ENCODE measurements at regions not wholly inside any gene's neighbourhood (a gene's known extent, or its start where the extent isn't known, plus 50 kb on each side); places are given as distances from the start of the nearest gene placed in this dataset.

DNA sequence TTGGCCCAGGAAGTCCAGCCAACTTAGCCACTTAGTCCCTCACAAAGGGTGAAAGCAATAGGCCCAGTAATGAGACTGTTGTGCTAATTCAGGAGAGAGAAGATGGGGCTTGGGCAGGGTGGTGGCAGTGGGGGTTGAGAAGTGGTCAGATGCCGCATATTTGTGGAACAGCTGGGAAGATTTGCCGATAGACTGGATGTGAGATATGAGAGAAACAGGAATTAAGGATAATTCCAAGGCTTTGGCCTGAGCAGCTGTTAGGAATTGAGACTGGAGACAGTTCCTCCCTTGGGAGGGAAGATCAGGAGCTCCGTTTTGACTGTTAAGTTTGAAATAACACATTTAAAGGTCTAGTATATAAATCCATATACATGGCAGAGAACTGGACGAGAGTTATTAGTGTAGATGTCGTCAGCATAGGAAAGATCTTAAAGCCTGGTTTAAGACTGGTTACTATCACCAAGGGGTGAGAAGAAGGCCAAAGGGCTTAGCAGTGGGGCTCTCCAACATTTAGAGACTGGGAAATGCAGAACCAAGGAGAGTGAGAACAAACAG is 323.7 kb upstream of the FAM78B start:
- no peak for DNase-seq (ENCODE audit: low read depth in 1 of 2, low spot score in 2 of 2)
- no peak overlapping the region for H2BK12ac ChIP-seq (ENCODE audit: low read depth, low read length)
- no peaks in the 10 kb centered on the region for H3K23me2 ChIP-seq (ENCODE audit: low read depth, low read length)
- no peak overlapping the region for H3K23ac ChIP-seq (ENCODE audit: insufficient read length)
- ChIA-PET CTCF (ENCODE audit: partially characterized antibody) (interaction anchor here (0.5 to 4.5 kb wide), 3 partner anchors 11 to 448 kb away, joined by 3 to 25 read pairs (median 3); no protein-coding TSS in a partner anchor), POLR2A (ENCODE audit: partially characterized antibody) (no interaction called here)
- H3K4ac ChIP-seq (replicated peaks; ENCODE audit: insufficient read length, low read depth, low read length), result no peak overlapping the region
- no peaks in the 10 kb centered on the region for H3K79me1 ChIP-seq (ENCODE audit: low read depth, low read length)
- no peak overlapping the region for H2BK20ac ChIP-seq (ENCODE audit: low read length)
- no peak for FAIRE-seq
- H2AFZ ChIP-seq (ENCODE audit: low read length), result peak overlapping the region; percentile 65; the same call in 1 of the 2 replicates
- no peaks in the 10 kb centered on the region for H3K4me1 ChIP-seq (replicated peaks in 1 of 4; ENCODE audit: control insufficient read depth in 3 of 4, insufficient read depth in 4 of 4, low read length in 3 of 4)
- H2AK5ac ChIP-seq (ENCODE audit: low read depth, low read length), result no peak overlapping the region
- no peak overlapping the region for H3K9ac ChIP-seq (replicated peaks in 1 of 4; ENCODE audit: extremely low read depth in 1 of 4, low read depth in 3 of 4, low read length in 3 of 4)
- 68% methylated on average over 5 of the region's 5 CpGs; no CpG with 5 or more reads in 1 of the 2 experiments for WGBS, 2 experiments (ENCODE audit: extremely low coverage in 1 of 2, insufficient coverage in 1 of 2, insufficient read length in 1 of 2, insufficient replicate concordance in 2 of 2, low coverage in 1 of 2, low lambda C conversion rate in 2 of 2, missing lambda C conversion rate in 1 of 2)
- H2BK120ac ChIP-seq (replicated peaks; ENCODE audit: low read depth, low read length), result no peak overlapping the region
- H4K20me1 ChIP-seq (replicated peaks in 1 of 2; ENCODE audit: control insufficient read depth in 1 of 2, insufficient read depth in 2 of 2, low read length in 2 of 2), result no peaks in the 10 kb centered on the region
- no peak overlapping the region for H2BK15ac ChIP-seq (ENCODE audit: low read length)
- no peak overlapping the region for H4K5ac ChIP-seq (ENCODE audit: insufficient read length, low read depth, low read length)
- H3K4me2 ChIP-seq (ENCODE audit: insufficient read depth in 1 of 2, low read depth in 2 of 2, low read length in 2 of 2), result no peak overlapping the region
- H3K4me3 ChIP-seq (ENCODE audit: extremely low read depth in 1 of 4, insufficient read depth in 2 of 4, low read depth in 3 of 4, low read length in 4 of 4), result no peak overlapping the region
- H3K27me3 ChIP-seq (replicated peaks in 1 of 4; ENCODE audit: control insufficient read depth in 3 of 4, extremely low read depth in 1 of 4, insufficient read depth in 3 of 4, low read length in 3 of 4), result no peaks in the 10 kb centered on the region
- H3K9me3 ChIP-seq (ENCODE audit: insufficient read depth in 2 of 2, low read depth in 1 of 2, low read length in 1 of 2), result no peaks in the 10 kb centered on the region
- no peak overlapping the region for H2BK5ac ChIP-seq (ENCODE audit: low read depth, low read length)
- H3K36me3 ChIP-seq (ENCODE audit: control insufficient read depth in 2 of 4, insufficient read depth in 4 of 4, low read length in 3 of 4), result no peaks in the 10 kb centered on the region
- H4K91ac ChIP-seq (replicated peaks; ENCODE audit: insufficient read length, low read length), result no peak overlapping the region
- H3K18ac ChIP-seq (ENCODE audit: extremely low read depth, low read length), result no peak overlapping the region
- H3K27ac ChIP-seq (ENCODE audit: low read depth, low read length), result no peak overlapping the region
- no peak overlapping the region for H4K8ac ChIP-seq (ENCODE audit: extremely low read depth, insufficient read depth, low read length)
- H3K56ac ChIP-seq (replicated peaks; ENCODE audit: insufficient read length, low read depth, low read length), result no peak overlapping the region
- no peak overlapping the region for H3K14ac ChIP-seq (ENCODE audit: insufficient read length)
- no peaks in the 10 kb centered on the region for H3K79me2 ChIP-seq (ENCODE audit: control insufficient read depth in 1 of 2, insufficient read depth in 2 of 2, low read length in 2 of 2)
- TF ChIP-seq, protein P1, sequence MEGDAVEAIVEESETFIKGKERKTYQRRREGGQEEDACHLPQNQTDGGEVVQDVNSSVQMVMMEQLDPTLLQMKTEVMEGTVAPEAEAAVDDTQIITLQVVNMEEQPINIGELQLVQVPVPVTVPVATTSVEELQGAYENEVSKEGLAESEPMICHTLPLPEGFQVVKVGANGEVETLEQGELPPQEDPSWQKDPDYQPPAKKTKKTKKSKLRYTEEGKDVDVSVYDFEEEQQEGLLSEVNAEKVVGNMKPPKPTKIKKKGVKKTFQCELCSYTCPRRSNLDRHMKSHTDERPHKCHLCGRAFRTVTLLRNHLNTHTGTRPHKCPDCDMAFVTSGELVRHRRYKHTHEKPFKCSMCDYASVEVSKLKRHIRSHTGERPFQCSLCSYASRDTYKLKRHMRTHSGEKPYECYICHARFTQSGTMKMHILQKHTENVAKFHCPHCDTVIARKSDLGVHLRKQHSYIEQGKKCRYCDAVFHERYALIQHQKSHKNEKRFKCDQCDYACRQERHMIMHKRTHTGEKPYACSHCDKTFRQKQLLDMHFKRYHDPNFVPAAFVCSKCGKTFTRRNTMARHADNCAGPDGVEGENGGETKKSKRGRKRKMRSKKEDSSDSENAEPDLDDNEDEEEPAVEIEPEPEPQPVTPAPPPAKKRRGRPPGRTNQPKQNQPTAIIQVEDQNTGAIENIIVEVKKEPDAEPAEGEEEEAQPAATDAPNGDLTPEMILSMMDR (IDR thresholded peaks at IDR 0.05; ENCODE audit: control extremely low read depth in 1 of 3, insufficient read depth in 1 of 3, low read depth in 1 of 3, low read length in 3 of 3), result no peak
- TF ChIP-seq JUND (IDR thresholded peaks at IDR 0.05; ENCODE audit: low read length) (no peak), EZH2 (IDR thresholded peaks at IDR 0.05; ENCODE audit: low read depth, low read length, severe bottlenecking) (no peak), ASH2L (IDR thresholded peaks at IDR 0.05; ENCODE audit: low read length) (no peak), HDAC6 (IDR thresholded peaks at IDR 0.05; ENCODE audit: low read depth, low read length) (no peak), POLR2AphosphoS5 (IDR thresholded peaks at IDR 0.05; ENCODE audit: low read depth, low read length) (no peak), GTF2F1 (IDR thresholded peaks at IDR 0.05; ENCODE audit: borderline replicate concordance, low read depth, low read length) (no peak), SRF (IDR thresholded peaks at IDR 0.05; ENCODE audit: low read depth, low read length) (no peak), CHD2 (IDR thresholded peaks at IDR 0.05; ENCODE audit: low read length) (no peak)
- TF ChIP-seq, protein P2, sequence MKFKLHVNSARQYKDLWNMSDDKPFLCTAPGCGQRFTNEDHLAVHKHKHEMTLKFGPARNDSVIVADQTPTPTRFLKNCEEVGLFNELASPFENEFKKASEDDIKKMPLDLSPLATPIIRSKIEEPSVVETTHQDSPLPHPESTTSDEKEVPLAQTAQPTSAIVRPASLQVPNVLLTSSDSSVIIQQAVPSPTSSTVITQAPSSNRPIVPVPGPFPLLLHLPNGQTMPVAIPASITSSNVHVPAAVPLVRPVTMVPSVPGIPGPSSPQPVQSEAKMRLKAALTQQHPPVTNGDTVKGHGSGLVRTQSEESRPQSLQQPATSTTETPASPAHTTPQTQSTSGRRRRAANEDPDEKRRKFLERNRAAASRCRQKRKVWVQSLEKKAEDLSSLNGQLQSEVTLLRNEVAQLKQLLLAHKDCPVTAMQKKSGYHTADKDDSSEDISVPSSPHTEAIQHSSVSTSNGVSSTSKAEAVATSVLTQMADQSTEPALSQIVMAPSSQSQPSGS (IDR thresholded peaks at IDR 0.05; ENCODE audit: low read length), result no peak

Measured in H1 (cell line).